ENCODE measurements at regions not wholly inside any gene's neighbourhood (a gene's known extent, or its start where the extent isn't known, plus 50 kb on each side); places are given as distances from the start of the nearest gene placed in this dataset.

GRCh38 chr21:28675331-28676041 is 317.2 kb downstream of the LTN1 start:
- no peak for TF ChIP-seq EZH2phosphoT487 (IDR thresholded peaks at IDR 0.05; ENCODE audit: insufficient read depth, low read depth)
- no peak for TF ChIP-seq EZH2 (IDR thresholded peaks at IDR 0.05; ENCODE audit: insufficient read depth, poor library complexity, severe bottlenecking)

All from GM23248 (cell line).